ENCODE measurements at regions not wholly inside any gene's neighbourhood (a gene's known extent, or its start where the extent isn't known, plus 50 kb on each side); places are given as distances from the start of the nearest gene placed in this dataset.
"Not testable (repeated sequence)": the region's sequence is repeated elsewhere in the genome, so short reads cannot be mapped to it uniquely, and the experiment has no call there.

- no peaks in the 10 kb centered on the region for H3K9me3 Mint-ChIP-seq (ENCODE audit: low read depth)
- H3K27me3 Mint-ChIP-seq: no peaks in the 10 kb centered on the region
- H3K27ac Mint-ChIP-seq: no peak overlapping the region
- H3K36me3 Mint-ChIP-seq: no peaks in the 10 kb centered on the region
- H3K4me3 Mint-ChIP-seq: no peak overlapping the region
- no peaks in the 10 kb centered on the region for H3K4me1 Mint-ChIP-seq (ENCODE audit: low read depth)
Measured at GRCh38 chr13:62473944-62474237, 1058.2 kb upstream of the PCDH20 start.

GRCh38 chr13:62473190-62473943 is 1057.7 kb upstream of the PCDH20 start:
- H3K4me3 Mint-ChIP-seq: no peak overlapping the region
- H3K36me3 Mint-ChIP-seq: no peaks in the 10 kb centered on the region
- H3K27me3 Mint-ChIP-seq: no peaks in the 10 kb centered on the region
- H3K9me3 Mint-ChIP-seq (ENCODE audit: low read depth): no peaks in the 10 kb centered on the region
- no peak overlapping the region for H3K27ac Mint-ChIP-seq
- H3K4me1 Mint-ChIP-seq (ENCODE audit: low read depth): no peaks in the 10 kb centered on the region

- Mint-ChIP-seq H3K4me1 (ENCODE audit: low read depth) (no peaks in the 10 kb centered on the region), H3K9me3 (ENCODE audit: low read depth) (no peaks in the 10 kb centered on the region), H3K4me3 (no peak overlapping the region), H3K27ac (no peak overlapping the region), H3K36me3 (no peaks in the 10 kb centered on the region), H3K27me3 (no peaks in the 10 kb centered on the region)
Measured at GRCh38 chr13:62453761-62454160, 1038.1 kb upstream of the PCDH20 start.

GRCh38 chr13:62450759-62451158 is 1035.1 kb upstream of the PCDH20 start:
- Mint-ChIP-seq H3K27me3 (no peaks in the 10 kb centered on the region), H3K4me3 (no peak overlapping the region), H3K27ac (no peak overlapping the region), H3K9me3 (ENCODE audit: low read depth) (no peaks in the 10 kb centered on the region), H3K36me3 (no peaks in the 10 kb centered on the region), H3K4me1 (ENCODE audit: low read depth) (no peaks in the 10 kb centered on the region)

GRCh38 chr13:62447771-62448382 is 1032.2 kb upstream of the PCDH20 start:
- H3K27ac Mint-ChIP-seq; H3K4me1 Mint-ChIP-seq (ENCODE audit: low read depth); H3K27me3 Mint-ChIP-seq; H3K36me3 Mint-ChIP-seq; H3K9me3 Mint-ChIP-seq (ENCODE audit: low read depth); H3K4me3 Mint-ChIP-seq: not testable (repeated sequence)

GRCh38 chr13:62444805-62445204 is 1029.2 kb upstream of the PCDH20 start:
- Mint-ChIP-seq H3K36me3 (no peaks in the 10 kb centered on the region), H3K9me3 (ENCODE audit: low read depth) (no peaks in the 10 kb centered on the region), H3K27me3 (no peaks in the 10 kb centered on the region), H3K4me3 (no peak overlapping the region), H3K27ac (no peak overlapping the region), H3K4me1 (ENCODE audit: low read depth) (no peaks in the 10 kb centered on the region)

- Mint-ChIP-seq H3K4me3 (no peak overlapping the region), H3K27ac (no peak overlapping the region), H3K9me3 (ENCODE audit: low read depth) (peaks cover 6% of the 10 kb centered on the region), H3K36me3 (no peaks in the 10 kb centered on the region), H3K27me3 (no peaks in the 10 kb centered on the region), H3K4me1 (ENCODE audit: low read depth) (no peaks in the 10 kb centered on the region)
Measured at GRCh38 chr13:62434081-62434480, 1018.4 kb upstream of the PCDH20 start.

- H3K4me3 Mint-ChIP-seq: no peak overlapping the region
- no peaks in the 10 kb centered on the region for H3K4me1 Mint-ChIP-seq (ENCODE audit: low read depth)
- H3K36me3 Mint-ChIP-seq: no peaks in the 10 kb centered on the region
- no peaks in the 10 kb centered on the region for H3K27me3 Mint-ChIP-seq
- peaks cover 6% of the 10 kb centered on the region for H3K9me3 Mint-ChIP-seq (ENCODE audit: low read depth)
- H3K27ac Mint-ChIP-seq: no peak overlapping the region
Measured at GRCh38 chr13:62433660-62434059, 1018.0 kb upstream of the PCDH20 start.

- Mint-ChIP-seq H3K27ac (no peak overlapping the region), H3K9me3 (ENCODE audit: low read depth) (peaks cover 6% of the 10 kb centered on the region), H3K36me3 (no peaks in the 10 kb centered on the region), H3K4me3 (no peak overlapping the region), H3K27me3 (no peaks in the 10 kb centered on the region), H3K4me1 (ENCODE audit: low read depth) (no peaks in the 10 kb centered on the region)
Measured at GRCh38 chr13:62432906-62433305, 1017.3 kb upstream of the PCDH20 start.

GRCh38 chr13:62432295-62432694 is 1016.6 kb upstream of the PCDH20 start:
- no peak overlapping the region for H3K27ac Mint-ChIP-seq
- H3K27me3 Mint-ChIP-seq: no peaks in the 10 kb centered on the region
- H3K4me3 Mint-ChIP-seq: no peak overlapping the region
- H3K4me1 Mint-ChIP-seq (ENCODE audit: low read depth): no peaks in the 10 kb centered on the region
- no peaks in the 10 kb centered on the region for H3K36me3 Mint-ChIP-seq
- peaks cover 7% of the 10 kb centered on the region for H3K9me3 Mint-ChIP-seq (ENCODE audit: low read depth)

GRCh38 chr13:62431852-62432251 is 1016.2 kb upstream of the PCDH20 start:
- Mint-ChIP-seq H3K4me1 (ENCODE audit: low read depth) (no peaks in the 10 kb centered on the region), H3K27ac (no peak overlapping the region), H3K9me3 (ENCODE audit: low read depth) (peaks cover 8% of the 10 kb centered on the region), H3K27me3 (no peaks in the 10 kb centered on the region), H3K36me3 (no peaks in the 10 kb centered on the region), H3K4me3 (no peak overlapping the region)

GRCh38 chr13:62418872-62419271 is 1003.2 kb upstream of the PCDH20 start:
- H3K4me1 Mint-ChIP-seq (ENCODE audit: low read depth): no peaks in the 10 kb centered on the region
- H3K36me3 Mint-ChIP-seq: no peaks in the 10 kb centered on the region
- H3K27ac Mint-ChIP-seq: no peak overlapping the region
- peaks cover 8% of the 10 kb centered on the region for H3K9me3 Mint-ChIP-seq (ENCODE audit: low read depth)
- H3K4me3 Mint-ChIP-seq: no peak overlapping the region
- no peaks in the 10 kb centered on the region for H3K27me3 Mint-ChIP-seq

- Mint-ChIP-seq H3K4me1 (ENCODE audit: low read depth) (no peaks in the 10 kb centered on the region), H3K9me3 (ENCODE audit: low read depth) (peaks cover 8% of the 10 kb centered on the region), H3K27me3 (no peaks in the 10 kb centered on the region), H3K36me3 (no peaks in the 10 kb centered on the region), H3K4me3 (no peak overlapping the region), H3K27ac (no peak overlapping the region)
Measured at GRCh38 chr13:62418376-62418775, 1002.7 kb upstream of the PCDH20 start.

- no peak overlapping the region for H3K27ac Mint-ChIP-seq
- no peaks in the 10 kb centered on the region for H3K36me3 Mint-ChIP-seq
- H3K4me1 Mint-ChIP-seq (ENCODE audit: low read depth): no peaks in the 10 kb centered on the region
- no peak overlapping the region for H3K4me3 Mint-ChIP-seq
- no peaks in the 10 kb centered on the region for H3K27me3 Mint-ChIP-seq
- peaks cover 7% of the 10 kb centered on the region for H3K9me3 Mint-ChIP-seq (ENCODE audit: low read depth)
Measured at GRCh38 chr13:62407871-62408270, 992.2 kb upstream of the PCDH20 start.

- Mint-ChIP-seq H3K4me3 (no peak overlapping the region), H3K36me3 (no peaks in the 10 kb centered on the region), H3K27me3 (no peaks in the 10 kb centered on the region), H3K9me3 (ENCODE audit: low read depth) (peaks cover 4% of the 10 kb centered on the region), H3K27ac (no peak overlapping the region), H3K4me1 (ENCODE audit: low read depth) (no peaks in the 10 kb centered on the region)
Measured at GRCh38 chr13:62388515-62388914, 972.9 kb upstream of the PCDH20 start.

GRCh38 chr13:62387647-62388046 is 972.0 kb upstream of the PCDH20 start:
- H3K4me1 Mint-ChIP-seq (ENCODE audit: low read depth): no peaks in the 10 kb centered on the region
- peaks cover 4% of the 10 kb centered on the region for H3K9me3 Mint-ChIP-seq (ENCODE audit: low read depth)
- no peak overlapping the region for H3K27ac Mint-ChIP-seq
- H3K27me3 Mint-ChIP-seq: no peaks in the 10 kb centered on the region
- no peaks in the 10 kb centered on the region for H3K36me3 Mint-ChIP-seq
- H3K4me3 Mint-ChIP-seq: no peak overlapping the region
